ENCODE measurements at regions not wholly inside any gene's neighbourhood (a gene's known extent, or its start where the extent isn't known, plus 50 kb on each side); places are given as distances from the start of the nearest gene placed in this dataset.

GRCh38 chr5:144011388-144011787 lies 159.1 kb downstream of the YIPF5 start:
- no peak overlapping the region for H3K27ac Mint-ChIP-seq
- H3K27me3 Mint-ChIP-seq, result peaks cover 7 to 16% of the 10 kb centered on the region in 2 donors
- DNase-seq (ENCODE audit: low spot score) (no peak), ATAC-seq (no peak)
- peaks cover 6% of the 10 kb centered on the region for H3K36me3 Mint-ChIP-seq
- no peak overlapping the region for H3K4me3 Mint-ChIP-seq
- H3K4me1 Mint-ChIP-seq (ENCODE audit: low read depth in 2 of 2), result no peaks in the 10 kb centered on the region
- peaks cover 6% of the 10 kb centered on the region for H3K9me3 Mint-ChIP-seq

- Mint-ChIP-seq H3K36me3 (peaks cover 6% of the 10 kb centered on the region), H3K27ac (no peak overlapping the region), H3K9me3 (peaks cover 6% of the 10 kb centered on the region), H3K27me3 (peaks cover 7 to 24% of the 10 kb centered on the region in 2 donors), H3K4me3 (no peak overlapping the region), H3K4me1 (ENCODE audit: low read depth in 2 of 2) (no peaks in the 10 kb centered on the region)
- DNase-seq (ENCODE audit: low spot score) (no peak), ATAC-seq (no peak)
Observed at GRCh38 chr5:144013816-144014215, 156.6 kb downstream of the YIPF5 start.

GRCh38 chr5:144015961-144016360 lies 154.5 kb downstream of the YIPF5 start:
- Mint-ChIP-seq H3K27ac (no peak overlapping the region), H3K4me3 (no peak overlapping the region), H3K27me3 (peaks cover 11 to 37% of the 10 kb centered on the region in 2 donors), H3K4me1 (ENCODE audit: low read depth in 2 of 2) (no peaks in the 10 kb centered on the region), H3K9me3 (peaks cover 6% of the 10 kb centered on the region), H3K36me3 (peaks cover 10% of the 10 kb centered on the region)
- DNase-seq (ENCODE audit: low spot score) (no peak), ATAC-seq (no peak)

DNA sequence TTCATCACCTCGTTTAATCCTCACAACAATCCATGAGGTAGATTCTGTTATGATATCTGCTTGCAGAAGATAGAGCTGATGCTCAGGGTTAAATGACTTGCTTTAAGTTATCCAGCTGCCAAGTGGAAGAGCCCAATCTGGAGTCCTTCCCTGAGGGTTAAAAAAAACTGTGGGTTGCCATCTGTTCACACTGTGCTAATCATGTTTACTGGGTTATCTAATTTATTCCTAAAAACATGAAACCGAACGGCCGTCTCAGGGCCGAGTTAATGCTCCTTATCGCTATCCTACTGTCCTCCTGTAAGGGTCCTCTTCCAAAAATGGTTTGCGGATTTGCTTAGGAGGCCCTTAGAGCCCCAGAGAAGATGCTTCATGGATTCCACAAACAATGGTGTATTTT lies 153.3 kb downstream of the YIPF5 start:
- no peak overlapping the region for H3K4me3 Mint-ChIP-seq
- H3K9me3 Mint-ChIP-seq, result peaks cover 6% of the 10 kb centered on the region
- H3K36me3 Mint-ChIP-seq, result peaks cover 16% of the 10 kb centered on the region
- ATAC-seq (no peak), DNase-seq (ENCODE audit: low spot score) (no peak)
- no peaks in the 10 kb centered on the region for H3K4me1 Mint-ChIP-seq (ENCODE audit: low read depth in 2 of 2)
- no peak overlapping the region for H3K27ac Mint-ChIP-seq
- H3K27me3 Mint-ChIP-seq, result peaks cover 11 to 37% of the 10 kb centered on the region in 2 donors

- DNase-seq (ENCODE audit: low spot score) (no peak), ATAC-seq (no peak)
- peaks cover 6% of the 10 kb centered on the region for H3K9me3 Mint-ChIP-seq
- no peak overlapping the region for H3K4me3 Mint-ChIP-seq
- H3K36me3 Mint-ChIP-seq, result peaks cover 16% of the 10 kb centered on the region
- no peaks in the 10 kb centered on the region for H3K4me1 Mint-ChIP-seq (ENCODE audit: low read depth in 2 of 2)
- peaks cover 11 to 37% of the 10 kb centered on the region in 2 donors for H3K27me3 Mint-ChIP-seq
- H3K27ac Mint-ChIP-seq, result no peak overlapping the region
Observed at GRCh38 chr5:144017631-144018030, 152.8 kb downstream of the YIPF5 start.

DNA sequence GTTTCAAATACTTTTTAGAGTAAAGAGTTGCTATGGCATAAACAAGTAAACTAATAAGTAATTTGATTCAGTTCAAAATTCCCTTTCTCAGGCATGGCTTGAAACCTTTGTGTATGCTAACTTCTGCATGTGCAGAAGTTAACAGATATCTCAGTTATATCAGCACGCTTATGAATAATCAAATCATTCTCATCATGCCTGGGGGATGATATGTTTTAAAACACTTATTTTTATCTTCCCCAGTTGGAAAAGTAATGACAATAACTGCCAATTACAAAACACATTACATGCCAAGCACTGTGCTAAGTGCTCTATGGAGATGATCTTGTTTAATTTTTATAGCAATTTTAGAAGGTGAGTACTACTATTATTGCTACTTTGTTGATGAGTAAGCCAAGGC lies 146.4 kb downstream of the YIPF5 start:
- ATAC-seq (no peak), DNase-seq (ENCODE audit: low spot score) (no peak)
- no peaks in the 10 kb centered on the region for H3K4me1 Mint-ChIP-seq (ENCODE audit: low read depth in 2 of 2)
- no peak overlapping the region for H3K27ac Mint-ChIP-seq
- H3K9me3 Mint-ChIP-seq, result no peaks in the 10 kb centered on the region
- H3K27me3 Mint-ChIP-seq, result peaks cover 4 to 33% of the 10 kb centered on the region in 2 donors
- peaks cover 10% of the 10 kb centered on the region for H3K36me3 Mint-ChIP-seq
- no peak overlapping the region for H3K4me3 Mint-ChIP-seq

GRCh38 chr5:144024545-144024944 lies 145.9 kb downstream of the YIPF5 start:
- H3K4me1 Mint-ChIP-seq (ENCODE audit: low read depth in 2 of 2), result no peaks in the 10 kb centered on the region
- H3K27ac Mint-ChIP-seq, result no peak overlapping the region
- H3K27me3 Mint-ChIP-seq, result peaks cover 4 to 30% of the 10 kb centered on the region in 2 donors
- ATAC-seq, result no peak
- DNase-seq (ENCODE audit: low spot score), result no peak
- H3K4me3 Mint-ChIP-seq, result no peak overlapping the region
- H3K36me3 Mint-ChIP-seq, result peaks cover 10% of the 10 kb centered on the region
- H3K9me3 Mint-ChIP-seq, result no peaks in the 10 kb centered on the region

- Mint-ChIP-seq H3K4me1 (ENCODE audit: low read depth in 2 of 2) (no peaks in the 10 kb centered on the region), H3K27me3 (peaks cover 4 to 25% of the 10 kb centered on the region in 2 donors), H3K36me3 (peaks cover 5% of the 10 kb centered on the region), H3K27ac (no peak overlapping the region), H3K9me3 (no peaks in the 10 kb centered on the region), H3K4me3 (no peak overlapping the region)
- DNase-seq (ENCODE audit: low spot score), result no peak
- ATAC-seq, result no peak
Observed at GRCh38 chr5:144026286-144026685, 144.2 kb downstream of the YIPF5 start.

- H3K4me3 Mint-ChIP-seq, result no peak overlapping the region
- H3K27me3 Mint-ChIP-seq, result peaks cover 7 to 41% of the 10 kb centered on the region in 2 donors
- H3K27ac Mint-ChIP-seq, result no peak overlapping the region
- no peaks in the 10 kb centered on the region for H3K36me3 Mint-ChIP-seq
- no peaks in the 10 kb centered on the region for H3K9me3 Mint-ChIP-seq
- DNase-seq (ENCODE audit: low spot score) (no peak), ATAC-seq (no peak)
- no peaks in the 10 kb centered on the region for H3K4me1 Mint-ChIP-seq (ENCODE audit: low read depth in 2 of 2)
Observed at GRCh38 chr5:144028058-144028457, 142.4 kb downstream of the YIPF5 start.

DNA sequence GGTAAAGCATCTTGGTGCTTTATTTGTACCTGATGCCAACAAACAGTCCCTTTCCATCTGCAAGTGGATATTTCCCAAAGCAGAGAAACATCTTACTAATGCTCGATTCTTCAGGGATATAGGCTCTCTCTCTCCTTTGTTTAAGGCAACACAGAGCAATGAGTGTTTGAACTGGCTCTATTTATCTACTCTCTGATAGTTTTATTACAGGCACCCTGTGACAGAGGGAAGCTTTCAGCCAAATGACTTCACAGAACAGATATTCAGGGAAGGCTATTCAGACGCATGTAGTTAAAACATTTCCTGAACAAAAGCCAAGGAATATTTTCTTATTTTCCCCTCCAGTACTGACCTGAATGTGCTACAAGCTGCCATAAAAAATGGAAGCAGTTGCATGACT lies 141.8 kb downstream of the YIPF5 start:
- Mint-ChIP-seq H3K9me3 (no peaks in the 10 kb centered on the region), H3K4me3 (no peak overlapping the region), H3K36me3 (no peaks in the 10 kb centered on the region), H3K4me1 (ENCODE audit: low read depth in 2 of 2) (no peaks in the 10 kb centered on the region), H3K27ac (no peak overlapping the region), H3K27me3 (peaks cover 7 to 41% of the 10 kb centered on the region in 2 donors)
- DNase-seq (ENCODE audit: low spot score) (no peak), ATAC-seq (no peak)

GRCh38 chr5:144030904-144031303 lies 139.6 kb downstream of the YIPF5 start:
- Mint-ChIP-seq H3K27ac (no peak overlapping the region), H3K4me3 (no peak overlapping the region), H3K9me3 (no peaks in the 10 kb centered on the region), H3K36me3 (no peaks in the 10 kb centered on the region), H3K27me3 (peaks cover 10 to 51% of the 10 kb centered on the region in 2 donors), H3K4me1 (ENCODE audit: low read depth in 2 of 2) (no peaks in the 10 kb centered on the region)
- no peak for ATAC-seq
- no peak for DNase-seq (ENCODE audit: low spot score)

DNA sequence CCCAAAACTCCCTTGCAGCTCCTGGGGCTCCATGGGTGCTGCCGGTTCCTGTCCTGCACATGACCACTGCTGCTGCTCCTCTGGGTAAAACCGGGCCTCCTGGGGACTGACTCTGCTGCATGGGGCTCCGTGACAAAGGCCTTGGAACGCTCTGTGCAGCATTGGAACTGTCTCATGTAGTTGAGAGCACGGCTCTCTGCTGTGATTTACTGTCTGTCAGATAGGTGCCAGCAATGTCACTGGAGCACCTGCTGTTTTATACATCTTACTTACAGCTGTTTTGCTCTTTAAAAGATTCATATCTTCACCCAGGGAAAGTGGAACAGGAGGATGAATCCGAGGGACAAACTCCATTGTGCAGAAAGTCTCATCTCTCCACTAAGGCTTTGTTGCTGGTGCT lies 138.1 kb downstream of the YIPF5 start:
- Mint-ChIP-seq H3K36me3 (no peaks in the 10 kb centered on the region), H3K27me3 (peaks cover 14 to 52% of the 10 kb centered on the region in 2 donors), H3K4me1 (ENCODE audit: low read depth in 2 of 2) (no peaks in the 10 kb centered on the region), H3K9me3 (no peaks in the 10 kb centered on the region), H3K27ac (no peak overlapping the region), H3K4me3 (no peak overlapping the region)
- no peak for ATAC-seq
- DNase-seq (ENCODE audit: low spot score), result no peak

GRCh38 chr5:144033486-144033885 lies 137.0 kb downstream of the YIPF5 start:
- Mint-ChIP-seq H3K27ac (no peak overlapping the region), H3K4me3 (no peak overlapping the region), H3K9me3 (no peaks in the 10 kb centered on the region), H3K36me3 (no peaks in the 10 kb centered on the region), H3K4me1 (ENCODE audit: low read depth in 2 of 2) (no peaks in the 10 kb centered on the region), H3K27me3 (peaks cover 13 to 47% of the 10 kb centered on the region in 2 donors)
- ATAC-seq, result no peak
- no peak for DNase-seq (ENCODE audit: low spot score)

- Mint-ChIP-seq H3K4me1 (ENCODE audit: low read depth in 2 of 2) (no peaks in the 10 kb centered on the region), H3K9me3 (no peaks in the 10 kb centered on the region), H3K27me3 (peaks cover 10 to 44% of the 10 kb centered on the region in 2 donors), H3K36me3 (no peaks in the 10 kb centered on the region), H3K27ac (no peak overlapping the region), H3K4me3 (no peak overlapping the region)
- no peak for DNase-seq (ENCODE audit: low spot score)
- no peak for ATAC-seq
Observed at GRCh38 chr5:144035046-144035740, 135.3 kb downstream of the YIPF5 start.

DNA sequence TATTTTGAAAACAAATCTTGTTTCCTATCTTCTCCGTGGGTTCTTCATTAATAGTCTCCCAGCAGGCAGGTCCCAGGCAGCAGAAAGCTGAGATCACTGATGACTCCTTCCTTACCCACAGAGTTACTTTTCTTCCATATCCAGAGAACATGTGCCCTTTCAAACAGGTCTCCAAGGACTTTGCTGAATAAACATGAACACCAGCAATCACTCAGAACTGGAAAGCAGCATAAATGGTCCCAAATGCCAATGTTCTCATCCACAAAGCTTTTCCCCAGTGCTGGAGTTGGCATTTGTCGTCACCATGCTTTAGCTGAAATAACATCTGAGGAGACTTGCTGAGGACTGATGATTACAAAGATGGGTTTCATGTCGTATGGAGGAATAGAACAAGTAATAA lies 134.0 kb downstream of the YIPF5 start:
- Mint-ChIP-seq H3K27ac (no peak overlapping the region), H3K36me3 (no peaks in the 10 kb centered on the region), H3K9me3 (no peaks in the 10 kb centered on the region), H3K27me3 (peaks cover 10 to 48% of the 10 kb centered on the region in 2 donors), H3K4me3 (no peak overlapping the region), H3K4me1 (ENCODE audit: low read depth in 2 of 2) (no peaks in the 10 kb centered on the region)
- DNase-seq (ENCODE audit: low spot score) (no peak), ATAC-seq (no peak)

Data from natural killer cell treated with Interleukin-12 subunit alpha and Interleukin-12 subunit beta and Interleukin-15 and Interleukin-18, amount 100 ng/mL, for 72 hours (primary cell).